RWPE1 (cell line): ENCODE measurements at regions not wholly inside any gene's neighbourhood (a gene's known extent, or its start where the extent isn't known, plus 50 kb on each side); places are given as distances from the start of the nearest gene placed in this dataset.

Source experiments
- CTCF ChIA-PET: fragments of 350-600 bp; sonication (Branson Sonifier 250); formaldehyde crosslinking; extraction: SDS; loops from one replicate; lab custom pipeline; 2021; lab: Yijun Ruan, JAX
- POLR2A ChIA-PET: fragments of 400-600 bp; formaldehyde crosslinking; extraction: SDS; loops from one replicate; lab custom pipeline; 2020; ENCODE audit warnings: antibody characterized with exemption; ENCODE audit not compliant: low non-redundant PET; lab: Yijun Ruan, JAX
- DNase-seq: peaks from one replicate; pipeline ENCODE4 v3.0.0; 2012; ENCODE audit warnings: low spot score
- H3K27ac ChIP-seq: fragments of 450-650 bp; 2 replicates; pipeline ENCODE4 v1.5.1; 2017
- TF ChIP-seq, protein P1 (sequence below): fragments of 450-650 bp; conservative IDR thresholded peaks from 2 replicates; pipeline ENCODE4 v1.5.1; 2017; ENCODE audit warnings: low read depth, mild to moderate bottlenecking

- CTCF ChIA-PET = no interaction called here
These were observed 123.6 kb downstream of the CCDC34 start for GRCh38 chr11:27239305-27239942.

DNA sequence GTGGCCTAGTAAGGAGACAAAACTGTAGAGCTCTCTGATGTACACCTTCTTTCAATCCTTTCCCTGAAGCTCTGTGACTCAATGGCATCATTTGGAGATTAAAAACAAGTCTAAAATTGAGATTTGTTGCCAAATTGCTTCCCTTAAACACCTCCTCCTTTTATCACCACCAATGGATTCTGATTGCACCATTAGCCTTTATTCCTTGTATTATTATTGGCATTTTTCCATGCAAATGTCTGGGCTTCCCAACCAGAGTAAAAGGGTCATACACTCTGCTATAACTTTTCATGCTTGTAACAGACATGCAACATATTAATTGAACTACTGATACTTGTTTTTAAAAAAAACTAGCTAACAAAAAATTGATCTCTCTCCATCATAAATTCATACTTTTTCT lies 124.2 kb downstream of the CCDC34 start:
- H3K27ac ChIP-seq = no peak overlapping the region
- TF ChIP-seq, protein P1, sequence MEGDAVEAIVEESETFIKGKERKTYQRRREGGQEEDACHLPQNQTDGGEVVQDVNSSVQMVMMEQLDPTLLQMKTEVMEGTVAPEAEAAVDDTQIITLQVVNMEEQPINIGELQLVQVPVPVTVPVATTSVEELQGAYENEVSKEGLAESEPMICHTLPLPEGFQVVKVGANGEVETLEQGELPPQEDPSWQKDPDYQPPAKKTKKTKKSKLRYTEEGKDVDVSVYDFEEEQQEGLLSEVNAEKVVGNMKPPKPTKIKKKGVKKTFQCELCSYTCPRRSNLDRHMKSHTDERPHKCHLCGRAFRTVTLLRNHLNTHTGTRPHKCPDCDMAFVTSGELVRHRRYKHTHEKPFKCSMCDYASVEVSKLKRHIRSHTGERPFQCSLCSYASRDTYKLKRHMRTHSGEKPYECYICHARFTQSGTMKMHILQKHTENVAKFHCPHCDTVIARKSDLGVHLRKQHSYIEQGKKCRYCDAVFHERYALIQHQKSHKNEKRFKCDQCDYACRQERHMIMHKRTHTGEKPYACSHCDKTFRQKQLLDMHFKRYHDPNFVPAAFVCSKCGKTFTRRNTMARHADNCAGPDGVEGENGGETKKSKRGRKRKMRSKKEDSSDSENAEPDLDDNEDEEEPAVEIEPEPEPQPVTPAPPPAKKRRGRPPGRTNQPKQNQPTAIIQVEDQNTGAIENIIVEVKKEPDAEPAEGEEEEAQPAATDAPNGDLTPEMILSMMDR = no peak
- DNase-seq = no peak
- ChIA-PET CTCF (no interaction called here), POLR2A (no interaction called here)

More at GRCh38 chr11:27239305-27239942, 123.6 kb downstream of the CCDC34 start:
- POLR2A ChIA-PET = no interaction called here
- no peak overlapping the region for H3K27ac ChIP-seq
- TF ChIP-seq, protein P1 = no peak
- no peak for DNase-seq

GRCh38 chr11:27237643-27238042 lies 125.4 kb downstream of the CCDC34 start:
- no peak overlapping the region for H3K27ac ChIP-seq
- ChIA-PET POLR2A (no interaction called here), CTCF (no interaction called here)
- TF ChIP-seq, protein P1 = no peak
- DNase-seq = no peak

DNA sequence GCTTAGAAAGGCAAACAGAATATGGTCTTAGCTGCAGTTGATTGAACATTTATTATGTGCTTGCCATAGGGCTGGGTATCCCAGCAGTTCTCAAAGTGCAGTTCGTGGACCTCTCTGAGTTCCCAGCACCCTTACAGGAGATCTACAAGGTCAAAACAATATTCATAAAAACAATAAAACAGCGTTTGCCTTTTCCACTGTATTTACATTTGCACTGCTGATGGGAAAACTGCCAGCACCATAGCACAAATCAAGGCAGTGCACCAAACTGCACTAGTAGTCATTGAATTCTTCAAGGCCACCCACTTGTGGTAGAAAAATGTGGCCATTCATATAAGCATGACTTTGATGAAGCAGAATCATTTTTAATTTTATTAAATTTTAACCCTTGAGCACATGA lies 128.1 kb downstream of the CCDC34 start:
- no peak overlapping the region for H3K27ac ChIP-seq
- CTCF ChIA-PET = no interaction called here
- DNase-seq = no peak

GRCh38 chr11:27234043-27234668 lies 128.9 kb downstream of the CCDC34 start:
- DNase-seq = peak; percentile 25
- TF ChIP-seq, protein P1 = no peak
- CTCF ChIA-PET = no interaction called here
- POLR2A ChIA-PET = no interaction called here
- H3K27ac ChIP-seq = peak overlapping the region; percentile 12; the same call in 1 of the 2 replicates

More for the DNA sequence above, 128.1 kb downstream of the CCDC34 start:
- TF ChIP-seq, protein P1 = no peak
- POLR2A ChIA-PET = no interaction called here

GRCh38 chr11:27233654-27234042 lies 129.4 kb downstream of the CCDC34 start:
- no peak overlapping the region; the same call in 1 of the 2 replicates for H3K27ac ChIP-seq
- no peak for DNase-seq
- TF ChIP-seq, protein P1 = no peak
- CTCF ChIA-PET = no interaction called here
- POLR2A ChIA-PET = no interaction called here
